IMR-90 (cell line): ENCODE measurements at regions not wholly inside any gene's neighbourhood (a gene's known extent, or its start where the extent isn't known, plus 50 kb on each side); places are given as distances from the start of the nearest gene placed in this dataset.

ENCODE experiments used
- ATAC-seq: fragments of 200-7000 bp; cut with Tn5 transposase; 2 replicates; pipeline ENCODE4 v1.9.1; 2020; ENCODE audit warnings: low read depth, mild to moderate bottlenecking, moderate library complexity
- BruUV-seq: library from RNA; stranded (reverse); fragments of 400-500 nt; replicated peaks from 2 replicates; lab custom pipeline; 2021; lab: Mats Ljungman, UMichigan
- CTCF ChIA-PET: fragments of 300-600 bp; formaldehyde crosslinking; extraction: SDS; loops from one replicate; lab custom pipeline; 2021; ENCODE audit warnings: antibody characterized with exemption; lab: Yijun Ruan, JAX
- POLR2A ChIA-PET: fragments of 300-600 bp; sonication (Branson Sonifier 250); formaldehyde crosslinking; loops from one replicate; lab custom pipeline; 2022; ENCODE audit warnings: antibody characterized with exemption; ENCODE audit not compliant: unreplicated experiment; lab: Charles Lee
- DNase-seq: peaks from one replicate; pipeline ENCODE4 v3.0.0; 2013
- H2AFZ ChIP-seq: replicated peaks from 2 replicates; pipeline ENCODE3; 2013; ENCODE audit warnings: low read length, mild to moderate bottlenecking; ENCODE audit not compliant: poor library complexity
- H2AK5ac ChIP-seq: 2 replicates; pipeline ENCODE4 v1.6.1; 2013; ENCODE audit warnings: low read depth, low read length, inconsistent platforms
- H2AK9ac ChIP-seq: replicated peaks from 2 replicates; pipeline ENCODE3; 2013; ENCODE audit warnings: mild to moderate bottlenecking, low read depth, low read length, moderate library complexity; ENCODE audit not compliant: poor library complexity
- H2BK120ac ChIP-seq: 2 replicates; pipeline ENCODE4 v1.6.1; 2013; ENCODE audit warnings: low read depth, low read length, inconsistent platforms
- H2BK15ac ChIP-seq: 3 replicates; pipeline ENCODE4 v1.6.1; 2013; ENCODE audit warnings: low read depth, low read length, inconsistent platforms
- H2BK20ac ChIP-seq: 2 replicates; pipeline ENCODE4 v1.6.1; 2013; ENCODE audit warnings: low read depth, mild to moderate bottlenecking, inconsistent platforms, low read length, moderate library complexity
- H2BK5ac ChIP-seq: 2 replicates; pipeline ENCODE4 v1.6.1; 2013; ENCODE audit warnings: mild to moderate bottlenecking, low read depth, low read length, inconsistent platforms; ENCODE audit not compliant: poor library complexity, severe bottlenecking
- H3K14ac ChIP-seq: replicated peaks from 2 replicates; pipeline ENCODE4 v1.6.1; 2013; ENCODE audit warnings: low read depth, low read length, inconsistent platforms
- H3K18ac ChIP-seq: 2 replicates; pipeline ENCODE4 v1.6.1; 2013; ENCODE audit warnings: low read depth, low read length, control low read depth
- H3K23ac ChIP-seq: 2 replicates; pipeline ENCODE4 v1.6.1; 2013; ENCODE audit warnings: low read depth, low read length, inconsistent platforms
- H3K27ac ChIP-seq: 2 replicates; pipeline ENCODE4 v1.5.1; 2013; ENCODE audit warnings: mild to moderate bottlenecking, control low read depth, low read length; ENCODE audit not compliant: insufficient read depth
- H3K27me3 ChIP-seq: 2 replicates; pipeline ENCODE4 v1.6.1; 2013; ENCODE audit warnings: low read length; ENCODE audit not compliant: control insufficient read depth, insufficient read depth
- H3K36me3 ChIP-seq: 2 replicates; pipeline ENCODE4 v1.6.1; 2013; ENCODE audit warnings: low read length, mixed read lengths; ENCODE audit not compliant: control insufficient read depth, insufficient read depth
- H3K4ac ChIP-seq: 2 replicates; pipeline ENCODE4 v1.6.1; 2013; ENCODE audit warnings: low read depth, low read length, inconsistent platforms
- H3K4me1 ChIP-seq: 2 replicates; pipeline ENCODE4 v1.6.1; 2013; ENCODE audit warnings: low read length, mixed read lengths; ENCODE audit not compliant: control insufficient read depth, insufficient read depth
- H3K4me2 ChIP-seq: 2 replicates; pipeline ENCODE4 v1.6.1; 2013; ENCODE audit warnings: low read depth, mild to moderate bottlenecking, control low read depth, low read length, moderate library complexity
- H3K4me3 ChIP-seq: 2 replicates; pipeline ENCODE4 v1.5.1; 2013; ENCODE audit warnings: low read depth, mild to moderate bottlenecking, control low read depth, low read length, moderate library complexity; ENCODE audit not compliant: insufficient read depth
- H3K56ac ChIP-seq: 2 replicates; pipeline ENCODE4 v1.6.1; 2013; ENCODE audit warnings: low read length, inconsistent platforms; ENCODE audit not compliant: insufficient read depth; ENCODE audit errors: extremely low read depth
- H3K79me1 ChIP-seq, 2 experiments: 2 replicates each; pipeline ENCODE4 v1.6.1; 2013; ENCODE audit warnings: low read length in 2 of 2, inconsistent platforms in 1 of 2, low read depth in 1 of 2
- H3K9ac ChIP-seq: 2 replicates; pipeline ENCODE4 v1.6.1; 2013; ENCODE audit warnings: low read depth, low read length, control low read depth
- H3K9me1 ChIP-seq: 2 replicates; pipeline ENCODE4 v1.6.1; 2013; ENCODE audit warnings: low read length, inconsistent platforms; ENCODE audit not compliant: insufficient read depth
- H3K9me3 ChIP-seq: 2 replicates; pipeline ENCODE4 v1.6.1; 2013; ENCODE audit warnings: low read length; ENCODE audit not compliant: control insufficient read depth, insufficient read depth
- H4K20me1 ChIP-seq: 2 replicates; pipeline ENCODE4 v1.6.1; 2013; ENCODE audit warnings: low read length, inconsistent platforms; ENCODE audit not compliant: insufficient read depth
- H4K5ac ChIP-seq: 2 replicates; pipeline ENCODE4 v1.6.1; 2013; ENCODE audit warnings: mild to moderate bottlenecking, low read depth, low read length, control low read depth
- H4K8ac ChIP-seq, 2 experiments: 2 replicates each; pipeline ENCODE4 v1.6.1; 2013; ENCODE audit warnings: low read depth in 2 of 2, low read length in 2 of 2, control low read depth in 1 of 2, inconsistent platforms in 1 of 2
- H4K91ac ChIP-seq: 2 replicates; pipeline ENCODE4 v1.6.1; 2013; ENCODE audit warnings: low read depth, low read length, inconsistent platforms; ENCODE audit not compliant: insufficient read depth
- MAFK ChIP-seq: IDR thresholded peaks from 2 replicates; pipeline ENCODE4 v1.6.1; 2012; ENCODE audit warnings: low read depth, low read length, improper control_type of control experiment
- MXI1 ChIP-seq: IDR thresholded peaks from 2 replicates; pipeline ENCODE4 v1.6.1; 2012; ENCODE audit warnings: low read depth, mild to moderate bottlenecking, low read length, moderate library complexity, borderline replicate concordance
- NFE2L2 ChIP-seq: fragments of 150-350 bp; IDR thresholded peaks from 2 replicates; pipeline ENCODE4 v1.6.1; 2016; ENCODE audit warnings: low read depth, mild to moderate bottlenecking, low read length
- RAD21 ChIP-seq: IDR thresholded peaks from 2 replicates; pipeline ENCODE4 v1.6.1; 2012; ENCODE audit warnings: low read length, improper control_type of control experiment
- RCOR1 ChIP-seq: IDR thresholded peaks from 2 replicates; pipeline ENCODE4 v1.6.1; 2012; ENCODE audit warnings: mild to moderate bottlenecking, low read length, improper control_type of control experiment; ENCODE audit not compliant: insufficient replicate concordance
- WGBS, 2 experiments: methylation state at CpG; one replicate each; pipeline versions ENCODE4 v1.1.5 to v1.1.7; 2013; ENCODE audit warnings: missing lambda C conversion rate in 2 of 2; ENCODE audit not compliant: insufficient read length in 1 of 2; ENCODE audit errors: extremely low coverage in 2 of 2; 5-methylcytosine and 5-hydroxymethylcytosine counted together
- dilution Hi-C: fragments of 300-500 bp; cut with HindIII; formaldehyde crosslinking; loops from one replicate; pipeline ENCODE4 v1.14.3; 2018; ENCODE audit warnings: low sequenced_read_pairs; ENCODE audit not compliant: unreplicated experiment
- in situ Hi-C: fragments of 300-500 bp; cut with MboI; formaldehyde crosslinking; loops from 3 replicates; pipeline ENCODE4 v1.14.3; 2019; ENCODE audit warnings: low sequenced_read_pairs, inconsistent platforms, mixed read lengths
- intact Hi-C: fragments of 100-400 bp; cut with micrococcal nuclease; formaldehyde crosslinking; loops from 2 replicates; pipeline ENCODE4 v1.10.0; 2022

- H4K5ac ChIP-seq: no peak overlapping the region
- no CpG with 5 or more reads among the region's 1 CpG for WGBS, 2 experiments
- POLR2A ChIA-PET: no interaction called here
Measured at GRCh38 chr4:16995451-16995850, 97.0 kb upstream of the LDB2 start.

More at GRCh38 chr4:16995451-16995850, 97.0 kb upstream of the LDB2 start:
- Histone ChIP-seq H3K27ac (no peak overlapping the region), H3K9me1 (no peaks in the 10 kb centered on the region), H2BK20ac (no peak overlapping the region), H3K4me2 (no peak overlapping the region), H3K56ac (no peak overlapping the region), H3K23ac (no peak overlapping the region), H2BK15ac (no peak overlapping the region), H3K4me1 (no peaks in the 10 kb centered on the region), H4K91ac (no peak overlapping the region), H3K4ac (no peak overlapping the region), H4K20me1 (no peaks in the 10 kb centered on the region), H2AK9ac (no peak overlapping the region), H2AFZ (no peak overlapping the region), H2AK5ac (no peak overlapping the region), H4K8ac (no peak overlapping the region), H3K14ac (no peak overlapping the region), H3K79me1 (no peaks in the 10 kb centered on the region), H3K4me3 (no peak overlapping the region), H3K9ac (no peak overlapping the region), H2BK120ac (no peak overlapping the region), H2BK5ac (no peak overlapping the region), H3K18ac (no peak overlapping the region), H3K9me3 (no peaks in the 10 kb centered on the region), H3K36me3 (no peaks in the 10 kb centered on the region), H3K27me3 (no peaks in the 10 kb centered on the region)
- BruUV-seq: no TSS peak
- DNase-seq (no peak), ATAC-seq (no peak)
- dilution Hi-C loops: no loop called here
- TF ChIP-seq RCOR1: no peak
- TF ChIP-seq MXI1: no peak
- TF ChIP-seq RAD21: no peak
- no peak for TF ChIP-seq MAFK
- no peak for TF ChIP-seq NFE2L2
- CTCF ChIA-PET: interaction anchor here (0.8 kb wide), 1 partner anchor 201 kb away, joined by 3 read pairs; no protein-coding TSS in a partner anchor
- in situ Hi-C loops: no loop called here
- intact Hi-C loops: no loop called here
